Daoy (cell line): ENCODE measurements at regions not wholly inside any gene's neighbourhood (a gene's known extent, or its start where the extent isn't known, plus 50 kb on each side); places are given as distances from the start of the nearest gene placed in this dataset.
A peak's percentile ranks its signal among the peaks of the same experiment; 100 is the strongest.
"Not testable (repeated sequence)": the region's sequence is repeated elsewhere in the genome, so short reads cannot be mapped to it uniquely, and the experiment has no call there.

Experiments used
- DNase-seq: peaks from one replicate; pipeline ENCODE4 v3.0.0-alpha.2; 2015; ENCODE audit warnings: low read depth

DNA sequence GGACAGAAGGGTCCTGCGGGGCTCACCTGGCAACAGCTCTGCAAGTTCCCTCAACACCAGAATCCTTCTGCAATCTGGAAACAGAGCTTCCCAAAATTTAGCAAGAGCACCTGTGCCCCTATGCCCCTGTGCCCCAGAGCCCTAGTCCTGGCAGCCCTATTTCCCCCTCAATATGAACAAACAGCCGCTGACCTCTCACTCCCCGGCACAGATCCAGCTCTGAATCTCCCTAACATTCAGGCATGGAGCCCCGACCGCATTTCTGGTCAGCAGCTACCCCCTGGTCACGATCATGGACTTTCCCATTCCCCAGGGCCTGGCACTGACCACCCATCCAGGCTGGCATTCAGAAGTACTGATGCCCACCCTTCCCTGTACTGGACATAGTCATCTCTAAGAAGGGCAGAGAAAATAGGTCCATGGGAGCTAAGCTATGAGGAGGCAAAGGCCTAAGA, 110.8 kb upstream of the SMURF2 start:
- no peak for DNase-seq

DNA sequence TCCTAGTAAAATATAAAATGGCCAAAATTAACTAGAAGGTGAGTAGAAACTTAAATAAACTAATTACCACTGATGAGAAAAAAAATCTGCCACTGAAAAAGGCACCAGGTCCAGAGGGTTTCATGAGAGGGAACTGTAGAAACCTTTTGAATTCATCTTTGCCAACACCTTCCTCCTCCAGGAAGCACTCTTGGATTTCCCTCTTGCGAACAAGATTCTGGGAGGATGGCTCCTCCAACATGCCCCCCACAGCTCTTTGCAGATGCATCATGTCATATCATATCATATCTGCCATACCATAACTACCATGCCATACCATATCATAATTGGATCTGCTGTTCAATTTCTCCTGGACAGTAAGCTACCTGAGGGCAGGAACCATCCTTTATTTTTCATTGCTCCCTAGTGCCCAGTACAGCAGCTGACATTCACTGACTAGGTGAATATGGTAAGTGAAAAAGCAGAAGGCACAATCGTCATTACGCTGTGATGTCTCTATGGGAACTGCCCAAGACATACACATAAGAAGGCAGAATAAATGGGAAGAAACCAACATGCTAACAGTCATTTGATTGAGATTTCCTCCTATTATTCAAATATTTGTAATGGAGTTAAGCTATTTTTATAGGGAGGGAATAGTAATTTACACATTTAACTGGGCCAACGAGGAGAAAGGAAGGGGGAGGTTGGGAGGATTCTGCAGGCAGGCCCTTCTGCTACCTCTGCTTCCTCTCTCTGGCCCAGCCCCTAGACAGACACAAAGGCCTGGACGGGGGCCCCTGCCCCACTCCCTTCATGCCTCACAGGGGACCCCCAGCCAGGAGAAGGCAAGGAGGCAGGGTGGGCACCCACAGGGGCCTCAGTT, 110.1 kb upstream of the SMURF2 start:
- DNase-seq: no peak

DNA sequence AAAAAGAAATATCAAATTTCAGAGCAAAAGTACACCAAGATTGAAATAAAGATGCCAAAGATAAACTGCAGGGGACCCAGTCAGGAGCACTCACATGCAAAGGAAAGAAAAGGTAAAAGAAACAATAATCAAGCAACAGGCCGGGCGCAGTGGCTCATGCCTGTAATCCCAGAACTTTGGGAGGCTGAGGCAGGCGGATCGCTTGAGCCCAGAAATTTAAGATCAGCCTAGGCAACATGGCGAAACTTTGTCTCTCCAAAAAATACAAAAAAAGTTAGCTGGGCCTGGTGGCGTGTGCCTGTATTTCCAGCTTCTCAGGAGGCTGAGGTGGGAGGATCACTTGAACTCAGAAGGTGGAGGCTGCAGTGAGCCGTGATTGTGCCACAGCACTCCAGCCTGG, 107.6 kb upstream of the SMURF2 start:
- DNase-seq: no peak

DNA sequence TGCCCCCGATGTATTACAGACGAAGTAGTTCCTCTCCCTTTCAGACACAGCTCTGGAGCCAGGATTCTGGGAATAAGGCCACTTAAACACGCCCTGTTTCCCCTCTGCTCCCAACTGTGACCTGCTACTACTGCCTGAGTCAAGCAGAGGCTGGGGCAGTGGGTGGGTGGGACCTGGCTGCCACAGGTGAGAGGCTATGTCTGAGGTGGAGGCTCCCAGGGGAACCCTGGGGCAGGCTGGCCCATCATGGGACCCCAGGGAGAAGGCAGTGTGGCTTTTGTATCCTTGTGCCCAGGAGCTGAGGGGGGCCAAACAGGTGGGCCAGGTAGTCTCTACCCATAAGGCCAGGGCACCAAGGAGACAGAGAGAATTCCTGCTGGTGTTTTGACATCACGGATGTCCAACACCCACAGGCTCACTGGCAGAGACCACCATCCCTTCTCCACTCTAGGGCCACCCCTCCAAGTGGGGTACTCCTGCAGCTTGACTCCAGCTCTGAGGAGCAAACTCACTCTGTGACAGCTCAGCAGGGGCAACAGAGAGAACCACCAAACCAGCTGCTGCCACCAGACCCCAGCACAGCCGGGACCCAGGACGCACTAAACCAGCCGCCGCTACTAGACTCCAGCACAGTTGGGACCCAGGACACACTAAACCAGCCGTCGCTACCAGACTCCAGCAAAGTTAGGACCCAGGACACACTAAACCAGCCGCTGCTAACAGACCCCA, 105.3 kb upstream of the SMURF2 start:
- no peak for DNase-seq

DNA sequence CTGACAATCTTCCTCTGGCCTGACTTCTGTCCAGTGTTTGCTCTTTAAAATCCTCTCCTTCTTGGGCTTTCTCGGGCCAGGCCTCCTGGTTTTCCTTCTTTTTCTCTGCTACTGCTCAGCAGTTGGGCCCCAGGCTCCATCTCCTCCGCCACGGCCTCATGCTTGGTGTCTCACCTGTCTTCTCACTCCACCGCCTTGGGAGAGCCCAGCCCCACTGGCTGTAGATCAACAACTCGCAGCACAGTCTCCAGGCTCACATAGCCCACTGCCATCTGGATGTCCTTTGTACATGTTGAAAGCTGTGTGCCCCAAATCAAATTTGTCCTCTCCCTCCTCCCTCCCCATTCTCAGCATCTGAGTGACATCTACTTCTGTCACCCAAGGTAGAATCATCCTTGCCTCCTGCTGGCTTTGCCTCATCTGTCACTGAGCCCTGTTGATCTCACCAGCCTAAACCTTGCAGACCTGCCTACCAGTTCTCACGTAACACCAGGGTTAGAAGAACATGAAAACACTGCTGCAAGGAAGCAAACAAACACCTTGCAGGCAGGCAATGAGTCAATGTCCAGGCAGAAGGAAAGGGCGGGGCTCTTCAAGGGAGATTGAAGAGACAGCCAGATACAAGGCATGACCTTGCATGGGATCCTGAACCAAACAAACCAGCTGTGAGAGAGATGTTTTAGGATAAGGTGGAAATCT, 103.2 kb upstream of the SMURF2 start:
- DNase-seq: no peak

DNA sequence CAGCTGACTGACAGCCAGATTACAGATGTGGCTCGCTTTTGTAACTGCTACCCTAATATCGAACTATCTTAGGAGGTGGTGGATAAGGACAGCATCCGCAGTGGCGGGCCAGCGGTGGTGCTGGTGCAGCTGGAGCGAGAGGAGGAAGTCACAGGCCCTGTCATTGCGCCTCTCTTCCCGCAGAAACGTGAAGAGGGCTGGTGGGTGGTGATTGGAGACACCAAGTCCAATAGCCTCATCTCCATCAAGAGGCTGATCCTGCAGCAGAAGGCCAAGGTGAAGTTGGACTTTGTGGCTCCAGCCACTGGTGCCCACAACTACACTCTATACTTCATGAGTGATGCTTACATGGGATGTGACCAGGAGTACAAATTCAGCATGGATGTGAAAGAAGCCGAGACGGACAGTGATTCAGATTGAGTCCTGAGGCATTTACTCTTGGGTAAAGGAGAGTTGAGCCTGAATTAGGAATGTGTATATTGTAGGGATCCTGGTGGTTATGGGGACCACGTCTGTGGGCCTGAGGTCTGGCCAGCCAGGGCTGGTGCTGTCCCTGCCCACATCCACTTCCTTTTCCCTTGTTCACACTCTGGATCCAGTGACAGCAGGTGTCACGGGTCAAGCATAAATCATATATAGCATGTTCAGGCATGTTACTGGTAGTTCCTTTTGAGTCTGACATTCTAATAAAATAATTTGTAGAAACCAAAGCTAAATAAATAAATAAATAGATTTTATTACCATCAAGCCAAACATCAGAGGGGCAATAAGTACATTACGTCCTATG, 89.0 kb upstream of the SMURF2 start:
- no peak for DNase-seq

DNA sequence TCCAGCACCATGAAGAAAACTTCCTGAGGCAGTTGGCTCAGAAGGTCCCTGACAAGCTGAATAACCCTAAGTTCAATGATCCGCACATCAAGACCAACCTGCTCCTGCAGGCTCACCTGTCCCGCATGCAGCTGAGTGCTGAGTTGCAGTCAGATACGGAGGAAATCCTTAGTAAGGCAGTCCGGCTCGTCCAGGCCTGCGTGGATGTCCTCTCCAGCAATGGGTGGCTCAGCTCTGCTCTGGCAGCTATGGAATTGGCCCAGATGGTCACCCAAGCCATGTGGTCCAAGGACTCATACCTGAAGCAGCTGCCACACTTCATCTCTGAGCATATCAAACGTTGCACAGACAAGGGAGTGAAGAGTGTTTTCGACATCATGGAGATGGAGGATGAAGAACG, 88.4 kb upstream of the SMURF2 start:
- no peak for DNase-seq

DNA sequence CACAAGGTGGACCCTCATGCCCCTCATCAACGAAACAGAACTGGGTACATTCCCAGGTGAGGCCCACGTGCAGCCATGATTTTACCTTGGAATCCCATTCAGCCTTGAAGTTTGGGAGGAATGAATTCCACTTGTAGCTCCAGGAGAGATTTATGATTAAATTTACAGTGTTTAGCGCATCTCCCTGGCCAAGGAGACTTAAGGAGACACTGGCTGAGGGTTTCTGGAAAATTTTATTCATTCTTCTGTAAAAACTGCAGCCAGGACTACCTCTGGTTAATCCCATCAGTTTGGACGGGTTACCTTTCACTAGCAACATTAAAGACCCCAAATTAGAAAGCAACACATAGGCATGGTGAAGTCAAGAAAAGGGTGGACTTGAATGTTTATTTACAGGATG, 87.2 kb upstream of the SMURF2 start:
- DNase-seq: no peak

DNA sequence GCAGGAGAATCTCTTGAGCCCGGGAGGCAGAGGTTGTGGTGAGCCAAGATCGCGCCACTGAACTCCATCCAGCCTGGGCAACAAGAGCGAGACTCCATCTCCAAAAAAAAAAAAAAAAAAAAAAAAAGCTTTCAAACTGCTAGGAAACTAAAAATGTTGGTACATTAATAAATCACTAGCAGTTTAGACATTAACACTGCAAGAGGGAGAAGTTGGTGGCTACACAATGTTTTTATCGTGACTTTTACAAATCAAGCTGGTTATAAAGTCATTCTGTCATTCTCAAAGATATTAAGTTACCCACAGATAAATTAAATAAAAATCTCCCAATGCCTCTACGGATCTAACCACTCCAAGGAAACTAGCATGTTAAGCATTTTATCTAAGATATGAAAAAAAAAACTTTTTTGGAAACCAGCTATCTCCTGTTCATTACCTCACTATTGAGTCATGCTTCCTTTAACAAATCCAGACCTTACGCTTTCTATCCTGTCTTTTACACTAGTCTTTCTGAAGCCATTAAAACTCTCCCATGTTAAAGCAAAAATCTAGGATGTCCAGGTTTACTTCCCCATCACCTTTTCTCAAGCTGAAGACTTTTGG, 85.9 kb upstream of the SMURF2 start:
- no peak for DNase-seq

DNA sequence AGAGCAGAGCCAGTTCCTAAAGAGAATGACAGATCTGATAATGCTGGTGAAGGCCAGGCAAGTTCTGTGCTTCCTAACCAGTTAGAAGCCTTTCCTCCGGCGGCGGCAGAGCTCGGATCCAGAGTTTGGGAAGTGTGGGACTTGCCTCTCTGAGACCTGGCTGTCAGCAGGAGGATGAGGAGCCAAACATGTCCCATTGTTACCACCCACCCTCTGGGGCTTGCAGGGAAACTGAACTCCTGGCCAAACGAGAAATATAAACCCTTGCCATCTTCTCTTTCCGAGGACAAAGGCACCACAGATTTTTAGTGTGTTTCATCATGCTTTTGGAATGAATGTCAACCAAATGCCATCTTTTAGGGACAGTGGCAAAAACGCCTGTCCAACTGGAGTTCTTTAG, 80.2 kb upstream of the SMURF2 start:
- DNase-seq: no peak

DNA sequence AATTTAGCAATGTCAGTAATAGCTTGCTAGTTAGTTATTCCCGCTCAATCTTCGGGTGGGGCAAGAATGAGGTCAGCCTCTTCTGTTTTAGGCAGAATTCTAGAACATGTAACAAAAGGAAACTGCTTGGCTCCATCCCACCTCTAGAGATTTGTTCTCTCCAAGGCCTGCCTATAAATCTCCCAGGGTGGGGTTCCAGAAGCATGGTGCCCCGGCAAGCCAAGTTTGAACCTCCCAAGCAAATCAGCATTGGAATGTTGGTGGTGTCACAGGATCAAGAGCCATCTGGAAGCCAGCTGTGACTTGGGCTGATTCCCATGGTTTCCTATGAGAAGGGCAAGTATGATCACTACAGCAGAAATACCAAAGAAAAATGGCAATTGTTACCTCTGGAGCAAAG, 79.8 kb upstream of the SMURF2 start:
- DNase-seq: peak; percentile 46

DNA sequence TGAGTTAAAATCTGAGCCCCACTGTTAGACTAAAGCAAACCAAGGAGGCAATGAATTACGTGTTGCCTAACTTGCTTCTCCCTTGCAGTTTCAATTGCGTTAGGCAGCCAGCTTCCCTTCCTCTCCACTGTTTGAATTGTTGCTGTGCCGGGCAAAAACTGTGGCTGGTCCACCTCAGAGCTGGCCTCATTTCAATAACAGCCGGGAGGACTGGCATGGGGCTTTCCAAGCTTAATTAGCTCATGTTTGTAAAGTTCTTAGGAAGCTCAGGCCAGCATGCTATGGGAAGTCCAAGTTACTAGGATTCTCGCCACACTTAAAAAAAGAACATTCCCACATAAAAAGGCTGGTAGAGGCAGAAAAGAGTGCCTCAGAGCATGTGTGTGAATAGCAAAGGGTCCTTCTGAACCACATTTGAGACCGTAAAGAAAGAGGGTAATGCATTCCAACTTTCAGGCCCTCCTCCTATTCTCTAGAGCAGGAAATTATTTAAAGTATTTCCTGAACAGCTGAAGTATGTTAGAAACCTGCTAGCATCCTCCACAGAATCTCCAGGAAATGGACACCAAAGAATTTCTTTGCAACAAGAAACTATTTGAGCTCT, 79.0 kb upstream of the SMURF2 start:
- DNase-seq: peak; percentile 74

DNA sequence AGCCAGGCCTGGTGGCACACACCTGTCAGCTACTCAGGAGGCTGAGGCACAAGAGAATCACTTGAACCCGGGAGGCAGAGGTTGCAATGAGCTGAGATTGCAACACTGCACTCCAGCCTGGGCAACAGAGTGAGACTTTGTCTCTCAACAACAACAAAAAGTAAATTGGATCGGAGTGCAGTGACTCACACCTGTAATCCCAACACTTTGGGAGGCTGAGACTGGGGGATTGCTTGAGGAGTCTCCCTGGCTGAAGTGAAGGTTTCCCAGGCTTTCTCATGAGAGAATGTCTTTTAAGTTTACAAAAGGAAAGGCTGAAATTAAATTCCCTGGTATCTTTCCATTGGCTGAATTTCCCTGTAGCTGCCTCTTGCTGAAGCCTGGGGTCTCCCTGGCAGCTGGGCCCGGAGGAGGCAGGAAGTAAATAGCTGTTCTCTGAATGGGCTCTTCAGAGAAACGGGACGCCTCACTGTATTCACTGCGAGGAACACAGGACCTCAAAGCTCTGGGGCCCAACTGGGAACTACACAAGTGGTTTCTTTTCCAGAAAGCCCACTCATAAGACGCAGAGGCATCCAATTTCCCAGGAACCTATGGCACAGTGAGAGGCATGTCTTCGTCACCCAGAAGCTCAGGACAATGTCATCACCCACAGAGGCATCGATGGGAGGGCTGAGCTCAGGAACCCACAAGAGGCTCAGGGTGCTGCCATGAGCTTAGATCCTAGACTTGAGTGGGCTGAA, 77.4 kb upstream of the SMURF2 start:
- peak; percentile 70 for DNase-seq

DNA sequence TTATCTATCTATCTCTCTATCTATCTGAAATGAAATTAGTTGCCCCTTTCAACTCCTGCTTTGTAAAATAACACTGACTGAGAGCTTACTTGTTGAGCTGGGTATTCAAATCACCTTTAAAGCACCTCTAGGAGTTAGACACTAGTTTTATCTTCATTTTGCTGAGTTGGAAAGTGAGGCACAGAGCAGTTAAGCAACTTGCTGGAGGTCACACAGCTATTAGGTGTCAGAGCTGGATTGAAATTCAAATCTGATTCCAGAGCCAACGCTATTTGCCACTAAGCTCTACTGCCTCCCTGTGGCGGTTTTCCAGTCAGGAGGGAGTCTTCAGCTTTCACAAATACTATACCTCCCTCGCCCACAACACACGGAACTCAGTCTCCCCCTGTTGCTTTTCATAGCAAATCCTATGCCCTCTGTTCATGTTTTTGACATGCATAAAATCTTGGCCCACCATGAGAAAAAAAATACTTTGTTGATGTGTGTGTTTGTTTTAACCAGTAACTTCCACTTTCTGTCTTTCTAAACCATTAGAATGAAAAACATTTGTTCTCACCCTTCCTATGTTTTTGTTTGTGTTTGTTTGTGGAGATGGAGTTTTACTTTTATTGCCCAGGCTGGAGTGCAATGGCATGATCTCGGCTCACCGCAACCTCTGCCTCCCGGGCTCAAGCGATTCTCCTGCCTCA, 74.8 kb upstream of the SMURF2 start:
- DNase-seq: peak; percentile 53

DNA sequence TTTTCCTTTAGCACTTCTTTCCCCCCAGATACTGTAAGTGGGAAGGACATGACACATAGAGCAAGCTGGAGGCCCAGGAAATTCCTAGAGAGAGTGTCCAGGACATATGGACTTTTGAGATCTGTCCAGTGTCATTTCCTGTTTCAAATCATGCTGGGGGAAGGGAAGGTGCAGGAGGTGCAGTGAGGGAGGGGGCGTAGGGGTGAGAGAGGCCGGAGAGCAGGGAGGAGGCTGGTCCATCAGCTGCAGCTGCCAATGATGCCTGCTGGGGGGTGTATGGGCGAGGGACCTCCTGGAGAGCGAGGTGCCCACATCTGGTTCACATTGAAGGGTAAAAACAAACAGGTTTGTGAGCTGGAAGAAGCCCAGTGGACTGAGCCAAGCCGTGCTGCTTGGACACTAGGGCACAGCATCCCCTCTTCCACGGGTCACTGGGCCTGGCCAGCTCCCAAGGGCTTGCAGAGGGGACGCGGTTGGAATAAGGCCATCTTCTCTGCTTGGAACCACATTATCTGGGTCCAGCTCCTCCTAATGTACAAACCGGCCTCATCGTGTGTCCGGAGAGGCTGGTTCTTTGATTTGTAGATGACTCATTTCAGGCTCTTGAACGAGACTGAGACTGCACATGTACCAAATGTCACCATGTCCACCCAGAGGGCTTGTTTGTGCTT, 70.4 kb upstream of the SMURF2 start:
- DNase-seq: peak; percentile 87

DNA sequence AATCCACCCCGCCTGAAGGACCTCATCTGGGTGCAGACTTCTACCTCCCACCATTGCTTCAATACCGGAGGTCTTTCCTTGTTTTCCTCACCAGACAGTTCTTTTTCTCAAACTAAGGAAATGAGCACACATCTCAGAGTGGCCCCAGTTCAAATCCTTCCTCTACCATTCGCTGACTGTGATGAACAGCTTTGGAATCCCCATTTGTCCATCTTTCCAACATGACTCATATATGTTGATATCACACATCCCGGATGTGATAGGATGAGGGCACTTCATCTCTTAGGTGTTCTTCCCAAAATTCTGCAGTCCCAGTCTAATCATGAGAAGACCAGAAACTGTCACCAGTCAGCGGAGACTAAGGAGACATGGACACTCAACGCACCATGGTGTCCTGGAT, 67.9 kb upstream of the SMURF2 start:
- DNase-seq: peak; percentile 71

DNA sequence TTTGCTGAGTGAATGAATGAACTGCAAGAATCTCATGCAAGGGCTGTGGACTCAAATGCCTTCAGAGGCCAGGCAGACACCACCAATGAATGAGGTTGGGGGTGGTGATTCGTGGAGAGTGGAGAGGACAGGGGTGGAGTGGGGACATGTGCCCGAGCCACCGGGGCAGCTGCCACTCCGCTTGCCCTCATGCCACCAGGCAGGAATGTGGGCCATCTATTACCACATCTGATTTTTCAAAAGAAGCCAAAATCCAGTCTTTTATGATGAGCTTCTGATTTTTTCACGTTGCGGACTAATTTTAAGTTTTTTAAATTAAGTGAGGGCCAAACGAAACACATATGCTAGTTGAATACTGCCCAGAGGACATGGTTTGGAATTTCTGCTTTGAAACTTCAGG, 67.1 kb upstream of the SMURF2 start:
- no peak for DNase-seq

DNA sequence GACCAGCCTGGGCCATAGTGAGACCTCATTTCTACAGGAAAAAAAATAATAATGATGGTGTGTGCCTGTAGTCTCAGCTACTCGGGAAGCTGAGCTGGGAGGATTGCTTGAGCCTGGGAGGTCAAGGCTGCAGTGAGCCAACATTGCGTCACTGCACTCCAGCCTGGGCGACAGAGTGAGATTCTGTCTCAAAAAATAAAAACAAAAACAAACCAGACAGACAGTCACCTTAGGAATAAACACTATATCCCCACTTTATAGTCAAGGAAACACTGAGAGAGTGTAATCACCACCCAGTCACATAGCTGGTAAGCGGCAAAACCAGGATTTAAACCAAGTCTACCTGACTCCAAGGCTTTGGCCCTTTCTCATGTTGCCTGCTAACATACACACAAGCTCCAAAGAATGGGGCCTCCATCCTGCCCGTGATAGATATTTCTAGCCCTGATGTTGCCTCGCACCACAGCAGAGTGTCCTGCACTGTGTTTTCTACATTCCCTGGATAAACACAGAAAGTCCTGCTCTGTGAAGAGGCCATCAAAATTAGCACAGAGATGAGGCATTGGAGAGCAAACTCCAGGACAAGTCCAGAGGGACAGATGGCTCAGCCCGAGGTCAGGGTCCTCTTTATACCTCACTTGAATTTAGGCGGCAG, 66.1 kb upstream of the SMURF2 start:
- no peak for DNase-seq

DNA sequence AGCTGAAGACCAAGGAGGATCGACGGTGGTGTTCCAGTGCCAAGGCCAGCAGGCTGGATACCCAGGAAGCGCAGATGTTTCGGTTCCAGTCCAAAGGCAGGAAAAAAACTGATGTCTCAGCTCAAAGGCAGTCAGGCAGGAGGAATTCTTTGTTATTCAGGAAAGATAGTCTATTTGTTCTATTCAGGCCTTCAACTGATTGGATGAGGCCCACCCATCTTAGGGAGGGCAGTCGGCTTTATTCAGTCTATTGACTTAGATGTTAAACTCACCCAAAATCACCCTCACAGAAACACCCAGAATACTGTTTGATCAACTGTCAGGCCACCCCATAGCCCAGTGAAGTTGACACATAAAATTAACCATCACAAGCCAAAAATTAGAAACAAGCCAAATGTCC, 63.9 kb upstream of the SMURF2 start:
- DNase-seq: not testable (repeated sequence)
